NB4 (cell line): ENCODE measurements at regions not wholly inside any gene's neighbourhood (a gene's known extent, or its start where the extent isn't known, plus 50 kb on each side); places are given as distances from the start of the nearest gene placed in this dataset.

Experiments used
- MYC ChIP-seq: IDR thresholded peaks from 2 replicates; pipeline ENCODE4 v1.6.1; 2011; ENCODE audit warnings: low read depth, low read length
- POLR2A ChIP-seq: IDR thresholded peaks from 2 replicates; pipeline ENCODE4 v1.6.1; 2011; ENCODE audit warnings: mild to moderate bottlenecking; ENCODE audit not compliant: insufficient read length; ENCODE audit errors: extremely low read depth
- TF ChIP-seq, protein P1 (sequence below): IDR thresholded peaks from one replicate; pipeline ENCODE4 v1.5.1; 2012; ENCODE audit warnings: low read depth, low read length
- TF ChIP-seq, protein P2 (sequence below): IDR thresholded peaks from 2 replicates; pipeline ENCODE4 v1.6.1; 2011; ENCODE audit warnings: low read depth, low read length

DNA sequence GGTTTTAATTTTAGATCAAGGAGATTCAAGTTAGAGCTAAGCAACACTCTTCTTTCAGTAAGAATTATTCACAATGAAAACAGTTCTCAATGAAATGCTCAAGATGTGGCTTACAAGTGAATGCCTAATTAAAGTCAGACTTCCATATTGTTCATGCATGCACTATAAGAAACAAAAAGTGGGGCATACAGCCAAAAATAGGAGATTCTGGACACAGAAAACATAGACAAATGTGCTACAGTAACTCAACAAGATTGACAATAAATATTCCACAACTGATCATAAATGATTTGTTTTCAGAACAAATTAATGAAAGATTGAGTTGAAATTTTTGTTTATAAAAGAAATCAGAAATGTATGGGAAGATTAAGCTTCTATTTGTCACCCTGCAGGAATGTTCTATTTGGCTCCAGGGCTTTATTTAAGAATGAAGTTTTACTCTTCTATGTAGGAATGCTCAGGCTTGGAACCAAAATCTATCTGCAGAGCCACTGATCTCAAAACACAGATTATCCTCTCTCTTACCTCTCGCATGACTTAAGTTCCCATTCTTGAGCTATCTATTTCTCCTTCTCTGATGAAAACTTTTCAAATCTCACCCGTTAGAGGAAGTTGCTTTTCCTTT lies 89.0 kb upstream of the PIP4K2A start:
- TF ChIP-seq, protein P1, sequence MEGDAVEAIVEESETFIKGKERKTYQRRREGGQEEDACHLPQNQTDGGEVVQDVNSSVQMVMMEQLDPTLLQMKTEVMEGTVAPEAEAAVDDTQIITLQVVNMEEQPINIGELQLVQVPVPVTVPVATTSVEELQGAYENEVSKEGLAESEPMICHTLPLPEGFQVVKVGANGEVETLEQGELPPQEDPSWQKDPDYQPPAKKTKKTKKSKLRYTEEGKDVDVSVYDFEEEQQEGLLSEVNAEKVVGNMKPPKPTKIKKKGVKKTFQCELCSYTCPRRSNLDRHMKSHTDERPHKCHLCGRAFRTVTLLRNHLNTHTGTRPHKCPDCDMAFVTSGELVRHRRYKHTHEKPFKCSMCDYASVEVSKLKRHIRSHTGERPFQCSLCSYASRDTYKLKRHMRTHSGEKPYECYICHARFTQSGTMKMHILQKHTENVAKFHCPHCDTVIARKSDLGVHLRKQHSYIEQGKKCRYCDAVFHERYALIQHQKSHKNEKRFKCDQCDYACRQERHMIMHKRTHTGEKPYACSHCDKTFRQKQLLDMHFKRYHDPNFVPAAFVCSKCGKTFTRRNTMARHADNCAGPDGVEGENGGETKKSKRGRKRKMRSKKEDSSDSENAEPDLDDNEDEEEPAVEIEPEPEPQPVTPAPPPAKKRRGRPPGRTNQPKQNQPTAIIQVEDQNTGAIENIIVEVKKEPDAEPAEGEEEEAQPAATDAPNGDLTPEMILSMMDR = no peak
- TF ChIP-seq, protein P2, sequence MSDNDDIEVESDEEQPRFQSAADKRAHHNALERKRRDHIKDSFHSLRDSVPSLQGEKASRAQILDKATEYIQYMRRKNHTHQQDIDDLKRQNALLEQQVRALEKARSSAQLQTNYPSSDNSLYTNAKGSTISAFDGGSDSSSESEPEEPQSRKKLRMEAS = no peak
- no peak for TF ChIP-seq POLR2A
- TF ChIP-seq MYC = no peak
